ENCODE measurements at regions not wholly inside any gene's neighbourhood (a gene's known extent, or its start where the extent isn't known, plus 50 kb on each side); places are given as distances from the start of the nearest gene placed in this dataset.
"Not testable (repeated sequence)": the region's sequence is repeated elsewhere in the genome, so short reads cannot be mapped to it uniquely, and the experiment has no call there.

DNA sequence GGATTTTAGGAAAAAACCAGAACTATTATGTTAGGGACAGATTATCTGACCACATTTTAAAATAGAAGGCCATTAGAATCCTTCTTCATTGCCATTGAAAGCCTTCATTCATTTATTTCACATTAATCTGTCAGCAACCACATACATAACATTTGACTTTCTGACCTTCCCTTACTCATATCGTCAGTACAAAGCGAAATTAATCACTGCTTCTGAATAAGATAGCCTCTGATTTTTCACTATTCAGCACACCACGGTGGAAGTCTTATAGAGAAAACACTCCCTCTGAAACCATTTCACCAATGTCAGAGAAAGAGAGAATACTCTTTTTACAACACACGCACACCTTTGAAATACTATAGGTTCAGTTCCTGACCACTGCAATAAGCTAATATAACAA, 442.5 kb upstream of the ID4 start:
- no peak for DNase-seq (ENCODE audit: low read depth in 3 of 3)

DNA sequence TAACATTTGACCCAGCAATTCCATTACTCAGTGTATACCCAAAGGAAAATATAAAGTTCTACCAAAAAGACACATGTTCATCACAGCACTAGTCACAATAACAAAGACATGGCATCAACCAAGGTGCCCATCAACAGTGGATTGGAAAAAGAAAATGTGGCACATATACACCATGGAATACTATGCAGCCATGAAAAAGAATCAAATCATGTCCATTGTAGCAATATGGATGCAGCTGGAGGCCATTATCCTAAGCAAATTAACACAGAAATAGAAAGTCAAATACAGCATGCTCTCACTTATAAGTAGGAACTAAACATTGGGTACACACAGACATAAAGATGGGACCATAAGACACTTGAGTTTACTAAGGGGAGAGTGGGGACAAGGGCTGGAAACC, 441.9 kb upstream of the ID4 start:
- no peak for DNase-seq (ENCODE audit: low read depth in 3 of 3)

DNA sequence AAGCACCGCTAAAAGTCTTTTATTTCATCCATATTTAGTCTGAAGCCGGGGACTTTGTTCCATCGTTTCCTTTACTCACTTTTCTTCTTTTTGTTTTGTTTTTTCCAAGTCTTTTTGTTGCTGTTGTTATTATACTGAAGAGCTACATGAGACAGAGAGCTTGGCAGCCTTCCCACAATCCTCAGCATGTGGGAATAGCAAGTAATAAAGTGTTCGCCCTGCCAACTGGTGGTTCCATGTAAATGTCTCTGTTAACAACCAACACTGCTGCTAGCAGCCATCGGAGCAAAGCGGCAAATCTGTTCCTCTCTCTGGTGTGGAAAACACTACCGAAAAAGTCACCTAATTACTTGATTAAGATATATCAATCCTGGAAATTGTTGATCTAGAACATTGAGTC, 437.8 kb upstream of the ID4 start:
- no peak for DNase-seq (ENCODE audit: low read depth in 3 of 3)

DNA sequence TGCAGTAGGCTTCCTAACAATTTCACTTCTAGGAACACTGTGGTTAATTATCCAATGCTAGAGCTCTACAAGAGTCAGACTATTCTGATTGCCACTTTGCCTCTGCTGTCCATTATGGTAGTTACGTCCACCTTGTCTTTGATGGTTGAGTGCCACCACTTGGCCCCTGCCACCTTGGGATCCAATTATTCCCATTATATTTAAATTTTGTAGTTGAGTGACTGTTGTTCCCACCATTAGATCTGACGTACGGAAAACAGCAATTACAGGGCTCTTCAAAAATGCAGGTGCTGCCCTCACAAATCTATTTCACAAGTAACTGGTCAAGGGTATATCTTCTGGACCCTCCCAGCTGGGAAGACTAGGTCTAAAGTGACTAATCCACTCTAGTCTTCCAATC, 432.3 kb upstream of the ID4 start:
- not testable (repeated sequence) for DNase-seq (ENCODE audit: low read depth in 3 of 3)

DNA sequence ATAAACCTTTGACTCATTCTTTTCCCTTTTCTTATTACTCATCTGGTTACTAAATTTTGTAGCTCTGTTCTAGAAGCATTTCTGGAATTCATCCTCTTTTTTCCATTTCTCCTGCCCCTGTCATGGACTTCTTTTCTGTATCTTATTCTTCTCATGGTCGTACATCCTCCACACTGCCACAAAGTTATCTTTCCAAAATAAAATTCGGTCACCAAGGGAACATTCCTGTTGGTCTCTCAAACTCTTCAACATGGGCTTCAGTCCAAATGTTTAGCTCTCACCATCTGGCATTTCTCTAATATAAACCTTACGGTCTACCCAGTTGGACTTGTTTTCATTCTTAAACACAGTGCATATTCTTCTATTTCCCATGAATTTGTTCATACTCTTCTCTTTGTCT, 428.8 kb upstream of the ID4 start:
- no peak for DNase-seq (ENCODE audit: low read depth in 3 of 3)

DNA sequence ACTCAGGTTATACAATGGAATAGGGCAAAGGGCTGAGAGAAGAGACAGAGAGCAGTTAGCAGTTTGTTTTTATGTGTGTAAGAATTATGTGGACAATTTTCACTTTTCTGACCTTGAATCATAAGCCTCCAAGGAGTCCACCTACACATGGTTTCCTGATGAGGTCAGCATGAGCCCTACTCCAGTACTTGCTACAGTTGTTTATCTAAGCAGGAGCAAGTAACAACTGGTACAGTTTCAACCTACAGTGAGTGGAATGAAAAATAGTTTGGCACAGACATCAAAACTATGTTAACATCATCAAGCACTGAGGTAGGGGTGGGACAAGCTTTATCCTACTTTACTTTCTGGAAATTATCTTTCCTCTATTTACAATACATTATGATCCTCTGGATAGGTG, 426.7 kb upstream of the ID4 start:
- no peak for DNase-seq (ENCODE audit: low read depth in 3 of 3)

DNA sequence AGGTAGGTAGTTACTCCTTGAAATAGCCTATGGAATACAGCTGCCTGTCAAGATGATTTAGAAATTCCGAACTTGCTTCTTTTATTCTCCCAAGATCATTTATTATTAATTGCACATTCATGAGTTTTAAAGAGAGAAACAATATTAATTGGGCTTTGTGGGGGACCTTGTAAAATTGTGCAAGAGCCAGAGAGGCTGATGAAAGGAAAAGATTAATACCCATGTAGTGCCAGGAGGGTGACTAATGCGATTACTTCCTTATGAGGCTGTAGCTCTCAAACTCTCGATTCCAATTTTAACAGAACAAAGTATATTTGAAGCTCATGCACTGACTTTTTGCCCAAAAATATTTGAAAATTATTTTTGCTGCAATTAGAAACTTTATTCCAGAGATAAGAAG, 423.8 kb upstream of the ID4 start:
- DNase-seq (ENCODE audit: low read depth in 3 of 3): no peak

DNA sequence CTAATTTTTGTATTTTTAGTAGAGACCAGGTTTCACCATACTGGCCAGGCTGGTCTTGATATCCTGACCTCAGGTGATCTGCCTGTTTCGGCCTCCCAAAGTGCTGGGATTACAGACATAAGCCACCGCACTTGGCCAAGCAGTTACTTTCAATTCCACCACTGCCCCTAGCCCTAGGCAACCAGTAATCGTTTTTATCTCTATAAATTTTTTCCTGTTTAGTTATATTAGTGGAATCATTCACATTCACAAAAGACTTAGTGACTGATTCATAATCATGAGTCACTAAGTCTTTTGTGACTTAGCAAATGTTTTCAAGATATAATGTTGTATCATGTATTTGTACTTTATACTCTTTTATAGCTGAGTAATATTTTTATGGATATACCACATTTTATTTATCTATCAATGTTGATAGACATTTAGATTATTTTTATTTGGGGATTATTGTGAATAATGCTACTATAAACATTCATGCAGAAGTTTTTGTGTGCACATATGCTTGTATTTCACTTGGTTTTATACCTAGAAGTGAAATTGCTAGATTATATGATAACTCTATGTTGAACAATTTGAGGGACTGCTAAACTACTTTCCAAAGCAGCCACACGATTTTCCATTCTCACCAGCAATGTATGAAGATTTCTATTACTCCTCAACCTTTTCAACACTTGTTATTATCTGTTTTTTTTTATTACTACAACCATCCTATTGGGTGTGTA, 421.4 kb upstream of the ID4 start:
- DNase-seq (ENCODE audit: low read depth in 3 of 3): no peak

DNA sequence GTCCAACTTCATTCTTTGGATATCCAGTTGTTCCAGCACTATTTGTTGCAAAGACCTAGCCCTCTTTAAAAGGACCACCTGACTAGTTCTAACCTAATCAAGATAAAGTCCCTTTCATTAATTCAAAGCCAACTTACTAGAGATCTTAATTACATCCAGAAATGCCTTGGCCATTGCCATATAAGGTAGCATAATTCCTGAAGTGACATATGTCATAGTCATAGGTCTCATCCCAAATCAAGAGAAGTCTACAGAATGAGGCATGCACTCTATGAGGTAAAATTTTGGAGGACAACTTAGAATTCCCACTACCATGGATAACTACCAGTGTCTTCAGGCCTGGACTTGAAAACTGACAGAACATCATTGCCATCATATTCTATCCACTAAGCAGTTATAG, 420.4 kb upstream of the ID4 start:
- no peak for DNase-seq (ENCODE audit: low read depth in 3 of 3)

DNA sequence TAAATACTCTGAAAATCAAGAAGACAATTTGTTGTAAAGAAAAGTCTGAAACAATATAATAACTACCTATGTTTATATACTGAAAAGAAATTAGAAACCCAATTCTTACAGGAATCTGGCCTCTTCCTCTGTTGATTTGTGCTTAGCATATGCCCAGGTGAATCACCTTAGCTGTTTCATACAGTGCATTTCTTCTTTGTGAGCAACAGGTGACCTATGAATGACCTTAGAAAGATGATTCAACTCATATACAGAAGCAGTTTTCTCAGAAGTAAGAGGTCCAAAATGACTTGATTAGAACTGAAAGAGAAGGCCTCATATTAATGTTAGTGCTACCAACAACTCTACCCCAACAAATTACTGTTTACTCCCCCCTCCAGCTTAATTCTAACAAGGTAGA, 419.5 kb upstream of the ID4 start:
- DNase-seq (ENCODE audit: low read depth in 3 of 3): no peak

DNA sequence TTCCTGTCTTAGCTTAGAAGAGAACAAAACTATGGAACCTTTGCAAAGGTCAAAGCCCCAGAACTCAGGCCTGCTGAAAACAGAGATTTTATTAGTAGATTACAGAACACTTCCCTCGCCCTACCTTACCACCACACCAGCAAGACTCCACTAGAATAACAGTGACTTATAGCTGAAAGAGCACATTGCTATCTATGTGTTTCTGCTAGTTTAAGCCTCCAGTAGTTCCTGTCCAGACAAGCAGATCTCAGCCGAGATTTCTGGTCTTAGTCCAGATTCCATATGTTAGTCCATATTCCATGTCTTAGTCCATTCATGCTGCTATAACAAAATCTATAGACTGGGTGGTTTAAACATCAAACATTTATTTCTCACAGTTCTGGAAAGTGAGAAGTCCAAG, 412.3 kb upstream of the ID4 start:
- no peak for DNase-seq (ENCODE audit: low read depth in 3 of 3)

DNA sequence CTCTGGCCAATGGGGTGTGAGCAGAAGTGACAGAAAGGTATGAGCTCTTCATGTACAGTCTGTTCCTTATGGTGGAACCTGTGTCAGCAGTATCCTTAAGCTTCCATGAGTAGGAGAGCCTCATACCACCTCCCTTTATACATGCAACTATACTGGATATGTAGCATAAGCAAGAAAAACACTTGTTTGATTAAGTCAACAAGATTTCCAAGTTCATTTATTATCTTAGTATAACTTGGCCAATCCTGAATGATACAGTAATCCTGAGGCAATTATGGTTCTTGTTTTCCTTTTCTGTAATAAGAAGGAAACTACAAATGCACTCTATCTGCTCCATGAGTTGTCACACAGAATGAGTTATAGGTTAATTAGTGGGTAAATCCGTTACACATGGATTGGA, 409.6 kb upstream of the ID4 start:
- DNase-seq (ENCODE audit: low read depth in 3 of 3): no peak

DNA sequence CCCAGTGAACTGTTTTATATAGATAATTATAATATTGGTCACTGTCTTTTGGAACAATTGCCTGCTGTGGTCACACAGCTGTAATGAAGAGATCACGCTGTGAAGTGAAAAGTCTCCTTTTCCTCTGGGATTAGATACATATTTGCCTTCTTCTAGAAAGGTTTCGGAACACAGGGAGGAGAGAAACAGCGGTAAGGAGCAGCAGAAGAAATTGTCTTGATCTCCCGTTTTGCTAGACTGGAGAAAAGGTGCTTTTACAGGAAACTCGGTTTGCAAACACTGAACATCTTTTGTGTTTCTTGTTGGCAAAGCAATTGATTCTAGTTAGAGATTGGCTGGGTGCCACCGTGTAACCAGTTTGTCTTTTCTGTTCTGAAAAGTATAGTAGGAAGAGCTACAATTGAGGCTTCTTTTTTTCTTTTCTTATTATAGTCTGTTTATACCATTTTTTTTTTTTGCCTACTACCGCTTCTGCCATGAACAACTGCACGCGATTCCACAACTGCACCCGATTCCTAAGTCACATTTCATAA, 404.1 kb upstream of the ID4 start:
- no peak for DNase-seq (ENCODE audit: low read depth in 3 of 3)

DNA sequence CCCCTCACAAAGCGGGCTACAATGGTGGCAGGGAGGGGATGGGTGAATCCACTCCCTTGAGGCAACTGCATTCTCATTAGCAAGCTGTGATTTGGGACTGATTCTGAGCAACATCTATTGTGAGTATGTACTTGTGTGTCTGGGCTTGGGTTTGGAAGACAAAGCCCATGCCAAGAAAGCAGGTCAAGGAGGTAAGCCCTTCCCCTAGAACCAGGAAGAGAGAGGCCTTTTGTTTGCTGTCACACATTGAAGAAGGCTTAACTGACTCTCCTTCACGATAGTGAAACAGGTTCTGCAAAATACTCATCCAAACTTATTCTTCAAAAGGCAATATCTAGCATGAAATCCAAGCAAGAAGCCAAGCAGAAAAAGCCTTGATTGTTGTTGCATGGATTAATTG, 403.1 kb upstream of the ID4 start:
- no peak for DNase-seq (ENCODE audit: low read depth in 3 of 3)

DNA sequence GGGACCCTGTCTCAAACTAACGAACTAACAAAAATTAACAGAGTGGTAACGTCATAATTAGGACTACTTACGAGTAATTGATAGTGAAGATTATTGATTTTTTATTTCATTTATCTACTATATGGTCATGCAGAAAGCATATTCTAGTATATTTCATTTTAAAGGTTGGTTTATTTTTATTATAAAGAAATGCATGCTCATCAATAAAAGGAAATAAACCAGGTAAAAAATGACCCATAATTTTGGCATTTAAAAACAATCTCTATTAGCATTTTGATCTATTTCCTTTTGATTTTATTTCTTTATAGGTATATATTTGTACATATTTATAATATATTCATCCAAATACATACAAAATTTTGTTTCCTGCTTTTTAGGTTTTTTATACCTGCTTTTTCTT, 401.4 kb upstream of the ID4 start:
- DNase-seq (ENCODE audit: low read depth in 3 of 3): no peak

DNA sequence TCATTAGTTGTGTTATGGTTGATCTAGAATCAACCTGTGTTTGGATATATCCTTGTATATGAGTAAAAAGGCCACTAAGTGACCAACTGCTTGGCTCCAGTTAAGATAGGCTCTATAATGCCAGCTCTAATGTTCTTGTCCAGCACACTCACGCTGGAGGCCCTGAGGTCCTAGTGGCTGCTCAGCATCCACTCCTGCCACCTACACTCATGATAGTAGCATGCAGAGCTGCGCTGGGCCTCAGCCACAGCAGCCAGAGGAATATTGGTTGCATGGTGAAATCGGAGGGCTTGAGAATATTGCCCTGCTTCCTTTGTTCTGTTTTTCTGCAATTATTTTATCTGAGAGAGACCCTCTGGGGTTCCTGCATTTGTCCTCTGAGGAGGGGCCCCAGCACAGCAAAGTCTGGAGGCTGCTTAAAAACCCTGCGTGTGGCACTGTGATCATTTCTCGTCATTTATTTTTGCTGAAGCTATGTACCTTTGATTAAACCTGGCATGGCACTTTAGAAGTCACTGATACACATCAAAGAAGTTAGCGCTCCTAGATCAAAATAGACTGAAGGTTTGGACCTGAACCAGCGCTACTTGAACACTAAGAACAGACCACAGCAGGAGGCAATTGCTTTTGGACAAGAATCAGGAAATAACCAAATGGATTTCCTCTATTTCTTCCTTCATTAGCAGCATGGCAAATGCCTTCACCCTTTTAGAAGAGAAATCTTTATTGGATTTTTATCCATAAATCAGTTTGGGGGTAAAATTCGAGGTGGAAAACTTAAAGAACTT, 398.4 kb upstream of the ID4 start:
- no peak for DNase-seq (ENCODE audit: low read depth in 3 of 3)

DNA sequence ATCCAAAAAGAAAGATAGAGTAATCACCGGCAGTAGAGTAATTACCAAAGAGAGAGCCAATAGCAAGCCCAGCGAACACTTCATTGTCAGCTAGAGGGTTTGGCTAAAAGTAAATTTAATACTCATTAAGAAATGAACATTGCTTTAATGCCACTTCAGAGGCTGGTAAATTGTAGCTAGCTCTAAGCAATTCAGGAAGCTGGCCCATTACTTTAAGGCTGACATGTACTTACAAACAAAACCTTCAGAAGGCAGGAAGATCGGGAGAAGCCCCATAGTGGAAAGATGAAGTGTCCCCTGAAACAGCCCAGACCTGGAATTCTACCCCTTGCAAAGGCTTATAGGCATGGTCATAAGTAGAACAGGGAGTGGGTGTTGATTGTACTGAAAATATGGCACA, 396.6 kb upstream of the ID4 start:
- no peak for DNase-seq (ENCODE audit: low read depth in 3 of 3)

DNA sequence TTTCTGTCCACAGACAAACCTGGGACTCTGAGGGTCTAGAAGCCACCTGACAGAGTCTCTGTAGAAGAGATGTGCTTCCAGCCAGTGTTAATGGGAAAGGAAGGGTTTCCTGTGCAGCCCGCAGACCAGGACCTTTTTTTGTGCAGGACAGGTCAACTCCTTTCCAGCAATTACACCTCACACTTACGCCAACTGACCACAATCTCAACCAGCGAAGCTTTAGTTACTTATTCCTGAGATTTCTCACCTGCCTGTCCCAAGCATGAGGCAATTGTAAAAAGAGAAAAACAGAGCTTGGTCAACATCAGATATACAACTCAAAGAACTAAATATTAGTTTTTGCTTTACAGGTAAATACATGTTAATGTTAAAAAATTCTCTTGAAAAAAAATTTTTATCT, 393.8 kb upstream of the ID4 start:
- DNase-seq (ENCODE audit: low read depth in 3 of 3): no peak

DNA sequence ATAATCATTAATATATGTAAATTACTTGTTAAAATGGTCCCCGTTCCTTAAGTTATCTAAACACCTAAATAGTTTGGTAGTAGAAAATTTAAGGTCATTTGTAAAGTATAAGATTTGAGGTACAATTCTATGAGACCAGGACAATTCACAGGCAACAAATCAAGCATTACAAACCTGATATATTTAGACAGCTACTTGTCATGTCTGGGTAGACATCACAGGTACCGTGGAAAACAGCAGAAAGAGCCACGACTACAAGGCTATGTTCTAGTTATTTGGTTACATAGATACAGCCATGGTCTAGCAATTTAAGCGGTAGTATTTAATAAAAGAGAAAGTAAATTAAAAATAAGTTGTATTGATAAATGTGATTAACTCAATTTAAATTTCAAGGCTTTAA, 393.1 kb upstream of the ID4 start:
- no peak for DNase-seq (ENCODE audit: low read depth in 3 of 3)

DNA sequence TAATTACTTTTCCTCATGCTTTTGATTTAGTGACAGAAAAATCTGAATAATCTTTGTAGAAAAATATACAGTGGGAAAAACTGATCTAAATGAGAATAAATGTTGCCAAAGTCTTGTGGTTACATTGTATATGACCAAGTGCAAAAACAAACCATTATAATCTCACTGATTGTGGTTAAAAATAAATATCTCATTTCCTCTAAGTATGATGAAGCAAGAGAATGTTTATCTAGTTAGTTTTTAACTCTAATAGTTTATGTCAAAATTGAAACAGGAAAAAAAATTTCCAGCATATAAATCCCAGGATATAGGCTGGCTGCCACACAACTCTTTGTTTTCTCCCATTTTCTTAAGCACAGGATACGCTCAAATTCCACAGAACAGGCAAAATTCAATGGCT, 392.7 kb upstream of the ID4 start:
- DNase-seq (ENCODE audit: low read depth in 3 of 3): no peak

DNA sequence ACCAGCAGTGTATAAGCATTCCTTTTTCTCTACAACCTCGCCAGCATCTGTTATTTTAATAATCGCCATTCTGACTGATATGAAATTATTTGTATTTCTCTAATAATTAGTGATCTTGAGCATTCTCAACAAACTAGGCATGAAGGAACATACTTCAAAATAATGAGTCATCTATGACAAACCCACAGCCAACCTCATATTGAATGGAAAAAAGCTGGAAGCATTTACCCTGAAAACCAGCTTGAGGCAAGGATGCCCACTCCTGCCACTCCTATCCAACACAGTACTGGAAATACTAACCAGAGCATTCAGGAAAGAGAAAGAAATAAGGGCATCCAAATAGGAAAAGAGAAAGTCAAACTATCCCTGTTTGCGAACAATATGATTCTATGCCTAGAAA, 390.6 kb upstream of the ID4 start:
- DNase-seq (ENCODE audit: low read depth in 3 of 3): no peak

DNA sequence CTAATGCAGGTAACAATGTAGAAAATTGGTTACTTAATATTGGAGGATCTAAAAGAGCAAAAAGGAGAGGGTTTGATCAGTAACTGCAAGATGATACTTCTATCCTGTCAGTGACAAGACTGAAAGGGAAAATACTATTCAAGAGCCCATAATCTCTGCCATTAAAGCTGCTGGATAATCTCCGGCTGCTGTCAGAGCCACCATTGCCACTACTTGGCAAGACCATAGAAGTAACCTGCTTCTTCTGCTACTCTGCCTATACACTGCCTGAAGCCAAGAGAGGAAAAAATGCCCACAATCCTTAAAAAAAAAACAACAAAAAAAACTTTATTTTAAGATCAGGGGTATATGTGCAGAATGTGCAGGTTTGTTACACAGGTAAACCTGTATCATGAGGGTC, 386.5 kb upstream of the ID4 start:
- DNase-seq (ENCODE audit: low read depth in 3 of 3): no peak

DNA sequence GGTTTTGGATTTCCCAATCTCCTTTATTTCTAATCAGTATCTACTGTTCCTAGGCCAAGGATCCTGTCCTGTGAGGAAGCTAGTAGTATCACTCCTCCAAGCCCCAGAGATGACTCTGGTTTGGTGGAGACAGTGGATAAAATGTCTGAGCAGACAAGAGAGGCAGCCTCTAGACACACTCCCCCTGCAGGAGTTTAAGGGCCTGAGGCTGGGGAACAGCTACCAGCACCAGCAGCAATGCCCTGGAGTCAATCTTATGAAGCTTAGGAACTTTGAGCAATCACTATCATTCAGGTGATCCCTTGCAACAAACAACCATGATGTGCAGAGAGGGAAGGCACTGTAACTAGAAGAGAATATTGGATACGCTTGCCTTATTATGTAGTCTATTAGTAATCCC, 384.7 kb upstream of the ID4 start:
- DNase-seq (ENCODE audit: low read depth in 3 of 3): no peak

All from stimulated activated CD4-positive, alpha-beta T cell treated with anti-CD3 and anti-CD28 coated beads, TNF-alpha, amount 100 ng/mL, for 24 hours (primary cell).